HCT116 (cell line): ENCODE measurements at regions not wholly inside any gene's neighbourhood (a gene's known extent, or its start where the extent isn't known, plus 50 kb on each side); places are given as distances from the start of the nearest gene placed in this dataset.

Source experiments
- ATAC-seq: fragments of 200-7000 bp; cut with Tn5 transposase; 2 replicates; pipeline ENCODE4 v1.9.1; 2020; ENCODE audit warnings: mild to moderate bottlenecking, moderate library complexity
- BruUV-seq: library from RNA; stranded (reverse); fragments of 400-500 nt; replicated peaks from 2 replicates; lab custom pipeline; 2021; lab: Mats Ljungman, UMichigan
- CTCF ChIA-PET: fragments of 300-600 bp; sonication (Branson Sonifier 250); formaldehyde crosslinking; loops from one replicate; lab custom pipeline; 2021; ENCODE audit warnings: antibody characterized with exemption; lab: Charles Lee
- POLR2A ChIA-PET: fragments of 300-600, 350-600 bp; sonication (Branson Sonifier 250); formaldehyde crosslinking; loops from one replicate; lab custom pipeline; 2021; ENCODE audit warnings: antibody characterized with exemption; lab: Charles Lee
- RAD21 ChIA-PET, 2 experiments: fragments of 300-600 bp; sonication (Branson Sonifier 250); formaldehyde crosslinking; loops; one replicate each; lab custom pipeline; 2023; ENCODE audit warnings: low total read pairs in 2 of 2; ENCODE audit not compliant: uncharacterized antibody in 2 of 2, unreplicated experiment in 2 of 2, low non-redundant PET in 1 of 2; lab: Charles Lee
- DNase-seq: peaks from one replicate; pipeline ENCODE4 v3.0.0-alpha.2; 2010; ENCODE audit warnings: low read depth, low spot score
- H2AFZ ChIP-seq: fragments of 200-600 bp; shearing (Covaris generic), sonication (generic); 2 replicates; pipeline ENCODE4 v1.6.1; 2017; ENCODE audit warnings: low read depth, mixed run types, mixed read lengths, antibody characterized with exemption, low read length; ENCODE audit not compliant: poor library complexity, severe bottlenecking
- H3K27ac ChIP-seq: 2 replicates; pipeline ENCODE4 v1.5.1; 2012; ENCODE audit warnings: low read depth, low read length
- H3K27me3 ChIP-seq: fragments of 200-600 bp; sonication (generic); 2 replicates; pipeline ENCODE4 v1.6.1; 2016; ENCODE audit warnings: mixed run types, low read length, mixed read lengths; ENCODE audit not compliant: insufficient read depth
- H3K36me3 ChIP-seq, 2 experiments: fragments of 200-500 bp in 1 of 2; fragments of 200-600 bp in 1 of 2; sonication (Bioruptor generic) in 1 of 2; sonication (generic) in 1 of 2; 2 replicates each; pipeline versions ENCODE4 v1.5.1 to v1.6.1; 2014 to 2016; ENCODE audit warnings: low read length in 2 of 2, inconsistent platforms in 1 of 2, mixed read lengths in 1 of 2, mixed run types in 1 of 2; ENCODE audit not compliant: insufficient read depth in 2 of 2, control insufficient read depth in 1 of 2
- H3K4me1 ChIP-seq, 2 experiments: fragments of 200-600 bp in 1 of 2; sonication (generic) in 1 of 2; 2 replicates each; pipeline versions ENCODE4 v1.5.1 to v1.6.1; 2012 to 2017; ENCODE audit warnings: low read length in 2 of 2, inconsistent platforms in 1 of 2, mild to moderate bottlenecking in 1 of 2, mixed read lengths in 1 of 2, mixed run types in 1 of 2, moderate library complexity in 1 of 2; ENCODE audit not compliant: insufficient read depth in 2 of 2, control insufficient read depth in 1 of 2
- H3K4me2 ChIP-seq: fragments of 200-600 bp; sonication (generic); 2 replicates; pipeline ENCODE4 v1.6.1; 2017; ENCODE audit warnings: mixed run types, low read length, mixed read lengths
- H3K4me3 ChIP-seq, 2 experiments: fragments of 200-600 bp in 1 of 2; sonication (generic) in 1 of 2; replicated peaks in 1 of 2; 2 replicates each; pipeline ENCODE4 v1.5.1; 2011 to 2016; ENCODE audit warnings: low read length in 2 of 2, control low read depth in 1 of 2, low read depth in 1 of 2, mild to moderate bottlenecking in 1 of 2, mixed read lengths in 1 of 2, mixed run types in 1 of 2
- H3K79me2 ChIP-seq: fragments of 200-600 bp; sonication (generic); 2 replicates; pipeline ENCODE4 v1.6.1; 2017; ENCODE audit warnings: mild to moderate bottlenecking, mixed run types, low read length, moderate library complexity, mixed read lengths; ENCODE audit not compliant: insufficient read depth
- H3K9ac ChIP-seq: fragments of 200-600 bp; sonication (generic); 2 replicates; pipeline ENCODE4 v1.6.1; 2016; ENCODE audit warnings: low read length, mixed read lengths
- H3K9me2 ChIP-seq: fragments of 200-600 bp; sonication (generic), shearing (Covaris generic); 2 replicates; pipeline ENCODE4 v1.6.1; 2017; ENCODE audit warnings: mixed run types, mild to moderate bottlenecking, moderate library complexity; ENCODE audit not compliant: insufficient read depth
- H3K9me3 ChIP-seq, 2 experiments: fragments of 200-500 bp in 1 of 2; fragments of 200-600 bp in 1 of 2; sonication (Bioruptor generic) in 1 of 2; sonication (generic) in 1 of 2; 2 replicates each; pipeline ENCODE4 v1.6.1; 2014 to 2017; ENCODE audit warnings: low read length in 2 of 2, mixed read lengths in 2 of 2, inconsistent platforms in 1 of 2, low read depth in 1 of 2, mild to moderate bottlenecking in 1 of 2, mixed run types in 1 of 2, moderate library complexity in 1 of 2; ENCODE audit not compliant: control insufficient read depth in 1 of 2, insufficient read depth in 1 of 2
- H4K20me1 ChIP-seq: fragments of 200-600 bp; sonication (generic), shearing (Covaris generic); 2 replicates; pipeline ENCODE4 v1.6.1; 2017; ENCODE audit warnings: mixed run types, mild to moderate bottlenecking, moderate library complexity; ENCODE audit not compliant: insufficient read depth
- CBX3 ChIP-seq: IDR thresholded peaks from 2 replicates; pipeline ENCODE4 v1.6.1; 2012; ENCODE audit warnings: low read depth
- CEBPB ChIP-seq: IDR thresholded peaks from 2 replicates; pipeline ENCODE4 v1.6.1; 2012; ENCODE audit warnings: low read depth
- EGR1 ChIP-seq: IDR thresholded peaks from 2 replicates; pipeline ENCODE4 v1.6.1; 2012; ENCODE audit warnings: low read depth
- ELF1 ChIP-seq: IDR thresholded peaks from 2 replicates; pipeline ENCODE4 v1.6.1; 2012; ENCODE audit warnings: low read depth, borderline replicate concordance
- EZH2 ChIP-seq: fragments of 200-600 bp; sonication (generic); IDR thresholded peaks from 2 replicates; pipeline ENCODE4 v1.6.1; 2017; ENCODE audit warnings: antibody characterized with exemption, mixed run types
- EZH2phosphoT487 ChIP-seq: fragments of 200-600 bp; IDR thresholded peaks from 2 replicates; pipeline ENCODE4 v1.6.1; 2018; ENCODE audit warnings: antibody characterized with exemption, borderline replicate concordance
- JUND ChIP-seq: IDR thresholded peaks from 2 replicates; pipeline ENCODE4 v1.6.1; 2012
- POLR2AphosphoS5 ChIP-seq: IDR thresholded peaks from 2 replicates; pipeline ENCODE4 v1.6.1; 2011; ENCODE audit warnings: mild to moderate bottlenecking, low read depth, low read length, moderate library complexity
- RAD21 ChIP-seq: IDR thresholded peaks from 2 replicates; pipeline ENCODE4 v1.6.1; 2012; ENCODE audit warnings: low read depth, mild to moderate bottlenecking
- SP1 ChIP-seq: IDR thresholded peaks from 2 replicates; pipeline ENCODE4 v1.6.1; 2012; ENCODE audit warnings: low read depth
- SRF ChIP-seq: IDR thresholded peaks from 2 replicates; pipeline ENCODE4 v1.6.1; 2012; ENCODE audit warnings: low read depth
- TCF7L2 ChIP-seq: IDR thresholded peaks from 2 replicates; pipeline ENCODE4 v1.7.0; 2011; ENCODE audit warnings: borderline replicate concordance, inconsistent platforms; ENCODE audit not compliant: insufficient read depth, insufficient read length; ENCODE audit errors: extremely low read depth
- YY1 ChIP-seq: IDR thresholded peaks from 2 replicates; pipeline ENCODE4 v1.6.1; 2011; ENCODE audit warnings: low read length, low read depth, moderate library complexity, mild to moderate bottlenecking; ENCODE audit not compliant: insufficient replicate concordance; ENCODE audit errors: extremely low read depth
- ZFX ChIP-seq: fragments of 450-650 bp; IDR thresholded peaks from 2 replicates; pipeline ENCODE4 v1.6.1; 2017
- intact Hi-C: fragments of 100-400 bp; cut with micrococcal nuclease; formaldehyde crosslinking; loops from 2 replicates; pipeline ENCODE4 v1.10.0; 2022
- TF ChIP-seq, protein P1 (sequence below), 3 experiments: fragments of 200-600 bp in 1 of 3; sonication (generic) in 1 of 3; IDR thresholded peaks in 2 of 3; conservative IDR thresholded peaks in 1 of 3; 2 replicates each; pipeline ENCODE4 v1.5.1; 2012 to 2017; ENCODE audit warnings: low read depth in 2 of 3, low read length in 2 of 3, antibody characterized with exemption in 1 of 3, borderline replicate concordance in 1 of 3, control low read depth in 1 of 3, mild to moderate bottlenecking in 1 of 3, mixed read lengths in 1 of 3, mixed run types in 1 of 3, moderate library complexity in 1 of 3; ENCODE audit not compliant: insufficient read depth in 1 of 3
- TF ChIP-seq, protein P2 (sequence below): IDR thresholded peaks from 2 replicates; pipeline ENCODE4 v1.6.1; 2011; ENCODE audit warnings: mild to moderate bottlenecking, low read length, moderate library complexity; ENCODE audit not compliant: insufficient replicate concordance; ENCODE audit errors: extremely low read depth
- TF ChIP-seq, protein P3 (sequence below): IDR thresholded peaks from 2 replicates; pipeline ENCODE4 v1.6.1; 2012; ENCODE audit warnings: low read depth
- TF ChIP-seq, protein P4 (sequence below): IDR thresholded peaks from 2 replicates; pipeline ENCODE4 v1.6.1; 2012

DNA sequence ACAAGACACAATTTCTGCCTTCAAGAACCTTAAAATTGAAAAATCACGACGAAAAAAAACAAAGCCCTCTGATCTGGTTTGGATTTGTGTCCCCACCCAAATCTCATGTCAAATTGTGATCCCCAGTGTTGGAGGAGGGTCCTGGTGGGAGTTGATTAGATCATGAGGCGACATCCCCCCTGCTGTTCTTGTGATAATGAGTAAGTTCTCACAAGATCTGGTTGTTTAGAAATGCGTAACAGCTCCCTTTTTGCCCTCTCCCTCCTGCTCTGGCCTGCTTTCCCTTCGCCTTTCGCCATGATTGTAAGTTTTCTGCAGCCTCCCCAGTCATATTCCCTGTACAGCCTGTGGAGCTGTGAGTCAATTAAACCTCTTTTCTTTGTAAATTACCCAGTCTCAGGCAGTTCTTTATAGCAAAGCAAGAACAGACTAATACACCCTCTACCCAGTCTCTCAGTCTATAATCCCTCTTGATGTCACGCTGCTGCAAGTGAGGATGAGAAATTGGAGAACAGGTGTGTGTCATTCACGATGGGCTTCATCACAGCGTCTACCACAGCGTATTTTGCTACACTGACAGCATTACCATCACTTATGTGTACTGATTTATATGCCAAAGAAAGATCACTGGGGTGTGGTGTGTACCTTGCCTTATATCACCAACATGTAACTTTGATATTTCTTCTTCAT, 330.7 kb downstream of the MTX2 start:
- BruUV-seq = no TSS peak
- Histone ChIP-seq H4K20me1 (no peaks in the 10 kb centered on the region), H3K9me2 (no peaks in the 10 kb centered on the region), H3K4me1 (no peaks in the 10 kb centered on the region), H3K9me3 (no peaks in the 10 kb centered on the region), H3K4me2 (no peak overlapping the region), H3K27ac (no peak overlapping the region), H3K4me3 (no peak overlapping the region), H3K27me3 (no peaks in the 10 kb centered on the region), H3K79me2 (no peaks in the 10 kb centered on the region), H2AFZ (no peak overlapping the region), H3K36me3 (no peaks in the 10 kb centered on the region), H3K9ac (no peak overlapping the region)
- DNase-seq = no peak
- intact Hi-C loops = no loop called here
- CTCF ChIA-PET = no interaction called here
- ATAC-seq = no peak
- POLR2A ChIA-PET = no interaction called here
- TF ChIP-seq YY1 = no peak
- no peak for TF ChIP-seq EZH2
- TF ChIP-seq POLR2AphosphoS5 = no peak
- no peak for TF ChIP-seq SP1
- TF ChIP-seq TCF7L2 = no peak
- TF ChIP-seq SRF = no peak
- TF ChIP-seq ELF1 = no peak
- TF ChIP-seq CEBPB = no peak
- TF ChIP-seq RAD21 = no peak
- no peak for TF ChIP-seq CBX3
- TF ChIP-seq ZFX = no peak
- no peak for TF ChIP-seq EZH2phosphoT487
- TF ChIP-seq, protein P1, sequence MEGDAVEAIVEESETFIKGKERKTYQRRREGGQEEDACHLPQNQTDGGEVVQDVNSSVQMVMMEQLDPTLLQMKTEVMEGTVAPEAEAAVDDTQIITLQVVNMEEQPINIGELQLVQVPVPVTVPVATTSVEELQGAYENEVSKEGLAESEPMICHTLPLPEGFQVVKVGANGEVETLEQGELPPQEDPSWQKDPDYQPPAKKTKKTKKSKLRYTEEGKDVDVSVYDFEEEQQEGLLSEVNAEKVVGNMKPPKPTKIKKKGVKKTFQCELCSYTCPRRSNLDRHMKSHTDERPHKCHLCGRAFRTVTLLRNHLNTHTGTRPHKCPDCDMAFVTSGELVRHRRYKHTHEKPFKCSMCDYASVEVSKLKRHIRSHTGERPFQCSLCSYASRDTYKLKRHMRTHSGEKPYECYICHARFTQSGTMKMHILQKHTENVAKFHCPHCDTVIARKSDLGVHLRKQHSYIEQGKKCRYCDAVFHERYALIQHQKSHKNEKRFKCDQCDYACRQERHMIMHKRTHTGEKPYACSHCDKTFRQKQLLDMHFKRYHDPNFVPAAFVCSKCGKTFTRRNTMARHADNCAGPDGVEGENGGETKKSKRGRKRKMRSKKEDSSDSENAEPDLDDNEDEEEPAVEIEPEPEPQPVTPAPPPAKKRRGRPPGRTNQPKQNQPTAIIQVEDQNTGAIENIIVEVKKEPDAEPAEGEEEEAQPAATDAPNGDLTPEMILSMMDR (IDR thresholded peaks at IDR 0.05 in 2 of 3, conservative IDR thresholded peaks at IDR 0.05 in 1 of 3; ENCODE audit: borderline replicate concordance in 1 of 3, insufficient read depth in 1 of 3, low read depth in 2 of 3, low read length in 2 of 3) = no peak
- TF ChIP-seq, protein P2, sequence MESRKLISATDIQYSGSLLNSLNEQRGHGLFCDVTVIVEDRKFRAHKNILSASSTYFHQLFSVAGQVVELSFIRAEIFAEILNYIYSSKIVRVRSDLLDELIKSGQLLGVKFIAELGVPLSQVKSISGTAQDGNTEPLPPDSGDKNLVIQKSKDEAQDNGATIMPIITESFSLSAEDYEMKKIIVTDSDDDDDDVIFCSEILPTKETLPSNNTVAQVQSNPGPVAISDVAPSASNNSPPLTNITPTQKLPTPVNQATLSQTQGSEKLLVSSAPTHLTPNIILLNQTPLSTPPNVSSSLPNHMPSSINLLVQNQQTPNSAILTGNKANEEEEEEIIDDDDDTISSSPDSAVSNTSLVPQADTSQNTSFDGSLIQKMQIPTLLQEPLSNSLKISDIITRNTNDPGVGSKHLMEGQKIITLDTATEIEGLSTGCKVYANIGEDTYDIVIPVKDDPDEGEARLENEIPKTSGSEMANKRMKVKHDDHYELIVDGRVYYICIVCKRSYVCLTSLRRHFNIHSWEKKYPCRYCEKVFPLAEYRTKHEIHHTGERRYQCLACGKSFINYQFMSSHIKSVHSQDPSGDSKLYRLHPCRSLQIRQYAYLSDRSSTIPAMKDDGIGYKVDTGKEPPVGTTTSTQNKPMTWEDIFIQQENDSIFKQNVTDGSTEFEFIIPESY = no peak
- no peak for TF ChIP-seq EGR1
- TF ChIP-seq, protein P3, sequence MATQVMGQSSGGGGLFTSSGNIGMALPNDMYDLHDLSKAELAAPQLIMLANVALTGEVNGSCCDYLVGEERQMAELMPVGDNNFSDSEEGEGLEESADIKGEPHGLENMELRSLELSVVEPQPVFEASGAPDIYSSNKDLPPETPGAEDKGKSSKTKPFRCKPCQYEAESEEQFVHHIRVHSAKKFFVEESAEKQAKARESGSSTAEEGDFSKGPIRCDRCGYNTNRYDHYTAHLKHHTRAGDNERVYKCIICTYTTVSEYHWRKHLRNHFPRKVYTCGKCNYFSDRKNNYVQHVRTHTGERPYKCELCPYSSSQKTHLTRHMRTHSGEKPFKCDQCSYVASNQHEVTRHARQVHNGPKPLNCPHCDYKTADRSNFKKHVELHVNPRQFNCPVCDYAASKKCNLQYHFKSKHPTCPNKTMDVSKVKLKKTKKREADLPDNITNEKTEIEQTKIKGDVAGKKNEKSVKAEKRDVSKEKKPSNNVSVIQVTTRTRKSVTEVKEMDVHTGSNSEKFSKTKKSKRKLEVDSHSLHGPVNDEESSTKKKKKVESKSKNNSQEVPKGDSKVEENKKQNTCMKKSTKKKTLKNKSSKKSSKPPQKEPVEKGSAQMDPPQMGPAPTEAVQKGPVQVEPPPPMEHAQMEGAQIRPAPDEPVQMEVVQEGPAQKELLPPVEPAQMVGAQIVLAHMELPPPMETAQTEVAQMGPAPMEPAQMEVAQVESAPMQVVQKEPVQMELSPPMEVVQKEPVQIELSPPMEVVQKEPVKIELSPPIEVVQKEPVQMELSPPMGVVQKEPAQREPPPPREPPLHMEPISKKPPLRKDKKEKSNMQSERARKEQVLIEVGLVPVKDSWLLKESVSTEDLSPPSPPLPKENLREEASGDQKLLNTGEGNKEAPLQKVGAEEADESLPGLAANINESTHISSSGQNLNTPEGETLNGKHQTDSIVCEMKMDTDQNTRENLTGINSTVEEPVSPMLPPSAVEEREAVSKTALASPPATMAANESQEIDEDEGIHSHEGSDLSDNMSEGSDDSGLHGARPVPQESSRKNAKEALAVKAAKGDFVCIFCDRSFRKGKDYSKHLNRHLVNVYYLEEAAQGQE = no peak
- TF ChIP-seq, protein P4, sequence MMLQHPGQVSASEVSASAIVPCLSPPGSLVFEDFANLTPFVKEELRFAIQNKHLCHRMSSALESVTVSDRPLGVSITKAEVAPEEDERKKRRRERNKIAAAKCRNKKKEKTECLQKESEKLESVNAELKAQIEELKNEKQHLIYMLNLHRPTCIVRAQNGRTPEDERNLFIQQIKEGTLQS = no peak
- no peak for TF ChIP-seq JUND
- RAD21 ChIA-PET = no interaction called here
